HG03342 (cell line): ENCODE measurements at regions not wholly inside any gene's neighbourhood (a gene's known extent, or its start where the extent isn't known, plus 50 kb on each side); places are given as distances from the start of the nearest gene placed in this dataset.
"Not testable (repeated sequence)": the region's sequence is repeated elsewhere in the genome, so short reads cannot be mapped to it uniquely, and the experiment has no call there.

ENCODE experiments used
- ATAC-seq: cut with Tn5 transposase; IDR thresholded peaks from one replicate; pipeline ENCODE4 v1.9.1; 2021; ENCODE audit warnings: mild to moderate bottlenecking, moderate library complexity; ENCODE audit not compliant: unreplicated experiment

DNA sequence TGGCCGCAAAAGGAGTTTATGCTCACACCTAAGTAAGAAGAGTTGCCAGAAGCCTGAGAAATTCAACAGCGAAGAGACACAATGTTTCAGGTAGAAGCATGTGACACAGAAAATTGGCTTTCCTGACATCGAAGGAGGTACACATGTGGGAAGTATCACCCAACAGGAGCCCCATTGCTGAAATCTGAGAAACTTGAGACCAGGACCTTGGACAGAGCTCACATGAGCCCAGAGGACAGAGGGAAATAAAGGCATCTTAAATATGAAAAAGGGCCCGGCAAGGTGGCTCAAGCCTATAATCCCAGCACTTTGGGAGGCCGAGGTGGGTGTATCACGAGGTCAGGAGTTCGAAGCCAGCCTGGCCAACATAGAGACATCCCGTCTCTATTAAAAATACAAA is 304.1 kb upstream of the C16orf82 start:
- ATAC-seq: no peak

DNA sequence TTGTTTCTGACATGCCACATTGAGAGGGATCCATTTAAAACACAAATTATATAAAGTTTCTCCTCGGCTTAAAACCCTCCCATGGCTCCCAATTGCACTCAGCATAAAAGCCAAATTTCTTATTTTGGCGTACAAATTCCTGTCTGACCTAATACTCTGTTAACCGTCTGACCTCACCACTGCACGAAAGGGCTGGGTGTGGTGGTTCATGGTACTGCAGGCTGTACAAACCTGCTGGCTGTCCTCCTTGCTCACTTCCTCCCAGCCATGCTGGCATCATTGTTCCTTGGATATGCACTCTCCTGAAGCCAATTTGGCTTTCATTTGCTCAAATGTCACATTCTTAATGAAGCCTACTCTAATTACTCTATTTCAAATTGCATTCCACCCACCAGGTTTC is 301.6 kb upstream of the C16orf82 start:
- no peak for ATAC-seq

DNA sequence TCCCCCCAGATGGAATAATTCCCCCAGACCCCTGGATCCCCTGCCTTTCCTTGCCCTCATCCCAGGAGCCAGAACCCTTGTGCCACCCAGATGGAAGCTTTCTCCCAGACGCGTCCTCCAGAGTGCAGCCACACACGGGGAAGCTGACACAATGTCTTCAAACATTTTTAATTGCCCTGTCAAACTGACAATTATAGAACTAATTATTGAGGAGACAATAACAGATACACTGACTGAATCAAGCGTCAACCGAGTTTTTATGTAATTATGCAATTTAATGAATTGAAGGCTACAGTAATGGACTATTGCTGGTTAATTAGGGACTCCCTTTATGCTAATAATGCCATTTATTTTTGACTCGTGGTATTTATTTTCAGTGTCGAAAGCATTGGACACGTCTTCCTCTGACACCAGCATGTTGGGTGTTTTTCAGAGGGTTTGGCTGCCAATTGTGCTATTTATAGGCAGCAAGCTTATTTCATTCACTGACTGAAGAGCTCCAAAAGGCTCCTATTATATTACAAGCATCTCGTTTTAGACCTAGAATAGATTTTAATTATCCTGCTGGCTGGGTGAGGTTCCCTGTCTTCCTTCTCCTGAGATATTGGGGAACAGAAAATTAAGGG is 298.2 kb upstream of the C16orf82 start:
- no peak for ATAC-seq

GRCh38 chr16:26770547-26770946 is 296.2 kb upstream of the C16orf82 start:
- no peak for ATAC-seq

- no peak for ATAC-seq
These were observed 294.2 kb upstream of the C16orf82 start for GRCh38 chr16:26772503-26772902.

DNA sequence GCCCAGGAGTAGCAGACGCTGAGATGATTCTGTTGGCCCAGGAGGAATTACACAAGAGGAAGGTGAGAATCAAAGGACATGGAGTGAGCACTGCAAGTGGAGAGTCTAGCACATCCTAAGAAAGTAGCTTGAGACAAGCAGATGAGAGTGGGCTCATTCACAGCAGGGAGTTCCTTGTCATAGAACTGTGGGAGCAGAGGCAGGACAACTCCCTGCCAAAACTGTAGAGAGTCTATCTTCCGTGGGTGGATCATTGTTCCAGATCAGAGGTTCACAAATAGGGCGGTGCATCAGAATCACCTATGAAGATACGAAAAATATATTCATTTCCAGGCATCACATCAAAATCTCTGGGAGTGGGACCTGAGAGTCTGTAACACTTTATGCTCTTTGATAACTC is 288.9 kb upstream of the C16orf82 start:
- ATAC-seq: no peak

DNA sequence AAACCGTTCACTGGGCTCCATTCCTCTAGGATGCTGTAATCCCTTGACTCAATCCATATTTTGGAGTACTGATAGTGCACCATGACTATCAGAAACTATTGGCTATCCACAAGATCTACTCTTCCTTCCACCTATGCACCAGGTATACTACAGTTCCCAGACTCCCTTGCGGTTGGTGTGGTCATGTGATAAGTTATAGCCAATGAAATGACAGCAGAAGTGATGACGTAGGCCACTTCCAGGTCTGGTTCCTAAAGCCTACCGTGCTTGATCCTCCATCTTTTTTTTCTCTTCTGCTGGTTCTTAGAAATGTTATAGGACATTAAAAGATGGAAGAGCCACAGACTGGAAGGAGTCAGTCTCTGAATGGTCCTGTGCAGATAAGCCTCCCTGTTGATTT is 278.8 kb upstream of the C16orf82 start:
- no peak for ATAC-seq

- no peak for ATAC-seq
These were observed 275.6 kb upstream of the C16orf82 start for GRCh38 chr16:26791169-26791568.

DNA sequence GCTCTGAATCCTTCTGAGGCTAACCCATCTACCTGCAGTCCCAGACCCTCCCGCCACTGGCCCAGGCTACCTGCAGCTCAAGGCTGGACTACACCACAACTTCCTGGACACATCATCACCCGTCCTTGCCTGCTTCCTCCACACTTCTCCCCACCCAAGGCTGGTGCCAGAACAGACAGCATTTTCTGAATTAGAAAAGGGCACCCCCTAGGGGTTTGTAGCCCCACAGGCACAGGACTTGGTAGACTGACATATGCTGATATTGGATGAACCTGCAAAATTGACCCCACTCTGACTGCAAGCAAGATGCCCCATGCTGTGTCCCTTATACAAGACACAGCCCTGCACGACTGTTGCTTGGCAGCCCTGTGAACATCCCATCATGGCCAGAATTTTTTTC is 271.5 kb upstream of the C16orf82 start:
- no peak for ATAC-seq

DNA sequence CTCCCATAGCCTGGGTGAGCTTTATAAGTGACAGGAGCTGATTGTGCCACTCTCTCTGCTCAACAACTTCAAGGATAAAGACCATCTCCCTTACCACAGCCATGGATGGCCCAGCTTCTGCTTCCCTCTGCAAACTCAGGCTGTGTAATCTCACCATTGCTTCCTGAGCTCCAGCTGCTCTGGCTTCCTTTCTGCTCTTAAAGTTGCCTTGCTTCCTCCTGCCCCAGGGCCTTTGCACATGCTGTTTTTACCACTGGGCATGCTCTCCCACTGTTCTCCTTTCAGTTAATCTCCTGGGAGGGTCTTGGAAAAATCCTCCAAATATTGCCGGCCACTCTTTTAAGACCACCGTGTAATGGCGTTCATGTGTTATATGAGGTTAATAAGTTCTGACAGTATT is 265.1 kb upstream of the C16orf82 start:
- no peak for ATAC-seq

GRCh38 chr16:26802440-26802839 is 264.3 kb upstream of the C16orf82 start:
- ATAC-seq: no peak

GRCh38 chr16:26802965-26803364 is 263.8 kb upstream of the C16orf82 start:
- no peak for ATAC-seq

- ATAC-seq: no peak
These were observed 260.1 kb upstream of the C16orf82 start for GRCh38 chr16:26806657-26807056.

DNA sequence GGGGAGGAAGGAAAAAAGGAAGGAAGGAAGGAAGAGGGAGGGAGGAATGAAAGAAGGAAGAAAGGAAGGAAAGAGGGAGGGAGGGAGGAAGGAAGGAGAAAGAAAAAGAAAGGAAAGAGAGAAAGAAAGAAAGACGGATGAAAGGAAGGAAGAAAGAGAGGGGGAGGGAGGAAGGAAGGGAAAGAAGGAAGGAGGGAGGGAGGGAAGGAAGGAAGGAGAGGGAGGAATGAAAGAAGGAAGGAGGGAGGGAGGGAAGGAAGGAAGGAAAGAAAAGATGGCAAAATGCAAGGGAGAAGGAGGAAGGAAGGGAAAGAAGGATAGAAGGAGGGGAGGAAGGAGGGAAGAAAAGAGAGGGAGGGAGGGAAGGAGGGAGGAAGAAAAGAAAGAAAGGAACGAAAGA is 257.3 kb upstream of the C16orf82 start:
- ATAC-seq: no peak

DNA sequence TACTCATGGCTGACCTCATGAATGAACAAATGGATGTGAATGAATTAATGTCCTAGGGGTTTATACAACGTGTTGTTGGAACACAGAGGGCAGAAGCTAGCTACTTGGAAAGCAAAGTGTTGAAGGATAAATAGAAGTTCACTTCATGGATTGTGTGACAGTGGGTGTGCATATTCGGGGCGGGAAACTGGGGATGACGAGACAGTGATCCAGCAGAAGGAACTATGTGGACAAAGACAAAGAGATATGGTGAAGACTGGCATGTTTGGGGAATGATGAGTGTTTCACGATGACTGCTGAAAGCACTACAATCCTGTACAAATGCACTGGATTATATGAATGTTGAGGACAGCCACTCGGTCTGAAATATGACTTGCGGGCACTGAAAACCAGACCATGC is 250.5 kb upstream of the C16orf82 start:
- ATAC-seq: no peak

DNA sequence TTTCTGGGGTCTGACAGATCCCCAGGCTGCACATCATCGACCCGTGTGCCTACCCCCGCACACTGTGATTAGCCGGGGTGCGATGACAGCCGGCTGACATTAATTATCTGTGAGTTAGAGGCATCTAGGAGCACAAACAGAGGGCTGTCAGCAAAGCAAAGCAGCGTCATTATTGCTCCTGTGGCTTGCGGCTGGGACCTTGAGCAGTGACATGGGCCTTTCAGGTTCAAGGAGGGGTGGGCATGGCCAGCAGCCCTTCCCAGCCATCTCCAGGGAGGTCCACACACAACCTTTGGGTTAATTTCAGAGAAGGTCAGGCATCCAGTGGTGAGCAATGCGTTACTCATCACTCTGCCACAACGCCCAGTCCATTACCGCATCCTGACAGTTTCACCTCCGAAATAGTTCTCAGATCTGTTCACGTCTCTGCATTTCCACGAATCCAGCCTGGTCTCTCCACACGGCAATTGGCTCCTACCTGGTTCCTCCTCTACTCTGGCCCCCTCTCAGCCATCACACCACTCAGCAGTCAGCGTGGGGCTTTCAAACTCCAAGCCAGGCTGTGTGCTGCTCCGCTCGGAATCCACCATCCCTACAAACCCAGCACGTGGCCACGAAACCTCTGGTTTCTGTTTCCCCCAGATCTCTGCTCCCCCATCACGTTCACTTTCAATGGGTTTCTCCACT is 249.7 kb upstream of the C16orf82 start:
- no peak for ATAC-seq

- no peak for ATAC-seq
These were observed 248.3 kb upstream of the C16orf82 start for GRCh38 chr16:26818393-26818792.

DNA sequence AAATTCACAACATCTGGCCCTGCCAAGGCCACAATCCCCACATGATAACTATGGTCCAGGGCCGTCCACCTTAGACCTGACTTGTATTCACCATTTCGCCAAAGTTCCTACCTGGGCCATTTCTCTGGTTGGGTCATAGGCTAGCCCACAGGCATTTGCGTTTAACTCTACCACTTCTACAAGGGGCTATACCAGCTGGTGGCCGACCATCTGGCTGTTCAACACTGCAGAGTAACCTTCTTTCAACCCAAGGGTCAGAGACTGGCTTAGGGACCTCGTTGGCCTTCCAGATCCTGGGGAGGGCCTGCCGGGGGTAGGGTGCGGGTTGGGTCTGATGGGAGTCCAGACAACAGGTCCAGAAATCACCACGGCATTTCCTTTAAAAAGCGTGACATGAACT is 242.3 kb upstream of the C16orf82 start:
- no peak for ATAC-seq

- ATAC-seq: no peak
These were observed 240.2 kb upstream of the C16orf82 start for GRCh38 chr16:26826500-26826899.

- no peak for ATAC-seq
These were observed 239.3 kb upstream of the C16orf82 start for GRCh38 chr16:26827386-26827785.

GRCh38 chr16:26830428-26831127 is 236.1 kb upstream of the C16orf82 start:
- no peak for ATAC-seq

DNA sequence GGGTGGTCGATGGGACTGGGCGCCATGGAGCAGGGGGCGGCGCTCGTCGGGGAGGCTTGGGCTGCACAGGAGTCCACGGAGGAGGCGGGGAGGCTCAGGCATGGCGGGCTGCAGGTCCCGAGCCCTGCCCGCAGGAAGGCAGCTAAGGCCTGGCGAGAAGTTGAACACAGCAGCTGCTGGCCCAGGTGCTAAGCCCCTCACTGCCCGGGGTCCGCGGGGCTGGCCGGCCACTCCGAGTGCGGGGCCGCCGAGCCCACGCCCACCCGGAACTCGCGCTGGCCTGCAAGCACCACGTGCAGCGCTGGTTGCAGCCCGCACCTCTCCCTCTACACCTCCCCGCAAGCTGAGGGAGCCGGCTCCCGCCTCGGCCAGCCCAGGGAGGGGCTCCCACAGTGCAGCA is 230.6 kb upstream of the C16orf82 start:
- ATAC-seq: not testable (repeated sequence)
